ENCODE measurements at regions not wholly inside any gene's neighbourhood (a gene's known extent, or its start where the extent isn't known, plus 50 kb on each side); places are given as distances from the start of the nearest gene placed in this dataset.

GRCh38 chr7:135853499-135853898, 104.9 kb upstream of the FAM180A start:
- Histone ChIP-seq H3K4me2 (no peak overlapping the region), H3K4me3 (no peak overlapping the region), H3K4me1 (no peaks in the 10 kb centered on the region), H3K27ac (no peak overlapping the region), H3K9me3 (no peaks in the 10 kb centered on the region)
- ChIA-PET CTCF (interaction anchor here (0.8 kb wide), 1 partner anchor 25 kb away, joined by 3 read pairs; no protein-coding TSS in a partner anchor), POLR2A (no interaction called here)
- FAIRE-seq: no peak
- 44% methylated on average over 2 of the region's 2 CpGs for WGBS (ENCODE audit: missing lambda C conversion rate)
- ATAC-seq: peak in 1 of 2 experiments; percentile 44; a peak in 2 of 6 replicates
- DNase-seq (ENCODE audit: low read depth in 1 of 2, low spot score in 1 of 2): peak in 1 of 2 experiments; percentile 37
- TF ChIP-seq TP53 (CRISPR knock-in tag; IDR thresholded peaks at IDR 0.05): no peak
- TF ChIP-seq CHD2 (IDR thresholded peaks at IDR 0.05; ENCODE audit: low read length, partially characterized antibody): no peak
- TF ChIP-seq, protein P1, sequence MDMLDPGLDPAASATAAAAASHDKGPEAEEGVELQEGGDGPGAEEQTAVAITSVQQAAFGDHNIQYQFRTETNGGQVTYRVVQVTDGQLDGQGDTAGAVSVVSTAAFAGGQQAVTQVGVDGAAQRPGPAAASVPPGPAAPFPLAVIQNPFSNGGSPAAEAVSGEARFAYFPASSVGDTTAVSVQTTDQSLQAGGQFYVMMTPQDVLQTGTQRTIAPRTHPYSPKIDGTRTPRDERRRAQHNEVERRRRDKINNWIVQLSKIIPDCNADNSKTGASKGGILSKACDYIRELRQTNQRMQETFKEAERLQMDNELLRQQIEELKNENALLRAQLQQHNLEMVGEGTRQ (IDR thresholded peaks at IDR 0.05): no peak
- no peak for TF ChIP-seq RNF2 (IDR thresholded peaks at IDR 0.05; ENCODE audit: borderline replicate concordance, low read depth)
- no peak for TF ChIP-seq HOXB5 (CRISPR knock-in tag; IDR thresholded peaks at IDR 0.05)
- no peak for TF ChIP-seq NR3C1 (IDR thresholded peaks at IDR 0.05)
- TF ChIP-seq RARB (CRISPR knock-in tag; IDR thresholded peaks at IDR 0.05): no peak
- TF ChIP-seq ZFP36 (IDR thresholded peaks at IDR 0.05; ENCODE audit: borderline replicate concordance, partially characterized antibody): no peak
- TF ChIP-seq NFE2L2 (conservative IDR thresholded peaks at IDR 0.05; ENCODE audit: low read length): no peak
- TF ChIP-seq MAFK (IDR thresholded peaks at IDR 0.05; ENCODE audit: partially characterized antibody): no peak
- TF ChIP-seq, protein P2, sequence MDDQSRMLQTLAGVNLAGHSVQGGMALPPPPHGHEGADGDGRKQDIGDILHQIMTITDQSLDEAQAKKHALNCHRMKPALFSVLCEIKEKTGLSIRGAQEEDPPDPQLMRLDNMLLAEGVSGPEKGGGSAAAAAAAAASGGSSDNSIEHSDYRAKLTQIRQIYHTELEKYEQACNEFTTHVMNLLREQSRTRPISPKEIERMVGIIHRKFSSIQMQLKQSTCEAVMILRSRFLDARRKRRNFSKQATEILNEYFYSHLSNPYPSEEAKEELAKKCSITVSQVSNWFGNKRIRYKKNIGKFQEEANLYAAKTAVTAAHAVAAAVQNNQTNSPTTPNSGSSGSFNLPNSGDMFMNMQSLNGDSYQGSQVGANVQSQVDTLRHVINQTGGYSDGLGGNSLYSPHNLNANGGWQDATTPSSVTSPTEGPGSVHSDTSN (IDR thresholded peaks at IDR 0.05): no peak
- TF ChIP-seq, protein P3, sequence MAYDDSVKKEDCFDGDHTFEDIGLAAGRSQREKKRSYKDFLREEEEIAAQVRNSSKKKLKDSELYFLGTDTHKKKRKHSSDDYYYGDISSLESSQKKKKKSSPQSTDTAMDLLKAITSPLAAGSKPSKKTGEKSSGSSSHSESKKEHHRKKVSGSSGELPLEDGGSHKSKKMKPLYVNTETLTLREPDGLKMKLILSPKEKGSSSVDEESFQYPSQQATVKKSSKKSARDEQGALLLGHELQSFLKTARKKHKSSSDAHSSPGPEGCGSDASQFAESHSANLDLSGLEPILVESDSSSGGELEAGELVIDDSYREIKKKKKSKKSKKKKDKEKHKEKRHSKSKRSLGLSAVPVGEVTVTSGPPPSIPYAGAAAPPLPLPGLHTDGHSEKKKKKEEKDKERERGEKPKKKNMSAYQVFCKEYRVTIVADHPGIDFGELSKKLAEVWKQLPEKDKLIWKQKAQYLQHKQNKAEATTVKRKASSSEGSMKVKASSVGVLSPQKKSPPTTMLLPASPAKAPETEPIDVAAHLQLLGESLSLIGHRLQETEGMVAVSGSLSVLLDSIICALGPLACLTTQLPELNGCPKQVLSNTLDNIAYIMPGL (CRISPR knock-in tag; IDR thresholded peaks at IDR 0.05; ENCODE audit: borderline replicate concordance): no peak
- TF ChIP-seq ELK1 (IDR thresholded peaks at IDR 0.05; ENCODE audit: low read depth, low read length): no peak
- TF ChIP-seq ATOH8 (CRISPR knock-in tag; IDR thresholded peaks at IDR 0.05; ENCODE audit: low read depth): no peak
- no peak for TF ChIP-seq ZC3H11A (IDR thresholded peaks at IDR 0.05)

DNA sequence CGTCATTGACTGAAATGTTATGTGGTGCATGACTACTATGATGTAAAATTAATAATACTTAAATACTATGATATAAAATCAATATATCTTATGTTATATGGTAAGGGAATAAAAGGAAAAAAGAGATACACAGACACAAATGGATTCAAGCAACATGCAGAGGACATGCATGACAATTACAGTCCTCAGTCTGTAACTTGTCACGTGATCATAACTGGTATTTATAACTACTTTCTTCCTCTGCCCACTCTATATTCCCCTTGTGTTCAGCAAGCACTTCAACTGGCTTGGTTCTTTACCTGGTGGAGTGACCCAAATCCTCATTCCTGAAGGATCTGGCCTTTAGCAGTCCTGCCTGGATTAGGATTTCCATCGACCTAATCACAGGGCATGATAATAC, 104.4 kb upstream of the FAM180A start:
- FAIRE-seq: no peak
- CTCF ChIA-PET: no interaction called here

More for the DNA sequence above, 104.4 kb upstream of the FAM180A start:
- WGBS (ENCODE audit: missing lambda C conversion rate): 8% methylated on average over 3 of the region's 3 CpGs
- DNase-seq (ENCODE audit: low read depth in 1 of 2, low spot score in 1 of 2): no peak
- no peaks in the 10 kb centered on the region for H3K9me3 ChIP-seq
- TF ChIP-seq, protein P1 (IDR thresholded peaks at IDR 0.05): peak; percentile 56
- no peak for TF ChIP-seq FOSL2 (IDR thresholded peaks at IDR 0.05)
- no peak for TF ChIP-seq FOSL2 (CRISPR knock-in tag; IDR thresholded peaks at IDR 0.05)
- no peak for TF ChIP-seq CBX2 (IDR thresholded peaks at IDR 0.05; ENCODE audit: borderline replicate concordance, low read depth)
- H3K4me2 ChIP-seq: 0 out of 3 replicates have a peak overlapping the region, but pooled peaks have one; percentile 7
- ATAC-seq: no peak
- no peak overlapping the region for H3K4me3 ChIP-seq
- H3K4me1 ChIP-seq: no peaks in the 10 kb centered on the region
- POLR2A ChIA-PET: no interaction called here
- H3K27ac ChIP-seq: no peak overlapping the region

Measured in A549 (cell line).